ENCODE measurements at regions not wholly inside any gene's neighbourhood (a gene's known extent, or its start where the extent isn't known, plus 50 kb on each side); places are given as distances from the start of the nearest gene placed in this dataset.

DNA sequence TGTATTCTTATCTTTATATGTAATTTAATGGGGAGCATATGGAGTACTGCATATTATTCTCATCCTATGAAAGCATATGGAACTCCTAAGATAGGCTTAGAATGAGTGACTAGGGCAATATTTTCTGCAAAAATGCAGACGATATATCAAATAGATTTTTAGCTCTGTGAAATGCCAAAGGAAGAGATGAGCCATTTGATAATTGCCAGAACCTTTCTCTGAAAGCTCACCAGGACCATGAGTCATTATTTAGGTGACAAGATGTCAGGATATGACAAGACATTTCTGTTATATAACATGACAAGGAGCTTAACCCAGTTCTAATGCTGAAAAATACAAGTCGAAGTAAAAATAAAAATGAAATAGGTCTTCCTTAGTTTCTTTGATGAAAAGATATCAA lies 145.0 kb downstream of the SLITRK6 start:
- Mint-ChIP-seq H3K36me3 (ENCODE audit: low read depth) (no peaks in the 10 kb centered on the region), H3K27ac (no peak overlapping the region), H3K27me3 (ENCODE audit: low read depth) (no peaks in the 10 kb centered on the region), H3K4me1 (ENCODE audit: low read depth) (no peaks in the 10 kb centered on the region), H3K4me3 (no peak overlapping the region), H3K9me3 (no peaks in the 10 kb centered on the region)
- DNase-seq (ENCODE audit: low spot score), result no peak

- Mint-ChIP-seq H3K36me3 (ENCODE audit: low read depth) (no peaks in the 10 kb centered on the region), H3K4me3 (no peak overlapping the region), H3K4me1 (ENCODE audit: low read depth) (no peaks in the 10 kb centered on the region), H3K27ac (no peak overlapping the region), H3K9me3 (no peaks in the 10 kb centered on the region), H3K27me3 (ENCODE audit: low read depth) (no peaks in the 10 kb centered on the region)
- DNase-seq (ENCODE audit: low spot score), result no peak
These were observed 145.5 kb downstream of the SLITRK6 start for GRCh38 chr13:85653681-85654080.

- no peaks in the 10 kb centered on the region for H3K36me3 Mint-ChIP-seq (ENCODE audit: low read depth)
- no peak for DNase-seq (ENCODE audit: low spot score)
- H3K9me3 Mint-ChIP-seq, result no peaks in the 10 kb centered on the region
- no peak overlapping the region for H3K27ac Mint-ChIP-seq
- no peaks in the 10 kb centered on the region for H3K27me3 Mint-ChIP-seq (ENCODE audit: low read depth)
- no peaks in the 10 kb centered on the region for H3K4me1 Mint-ChIP-seq (ENCODE audit: low read depth)
- H3K4me3 Mint-ChIP-seq, result no peak overlapping the region
These were observed 146.7 kb downstream of the SLITRK6 start for GRCh38 chr13:85652491-85652890.

GRCh38 chr13:85651440-85651839 lies 147.8 kb downstream of the SLITRK6 start:
- Mint-ChIP-seq H3K4me3 (no peak overlapping the region), H3K27me3 (ENCODE audit: low read depth) (no peaks in the 10 kb centered on the region), H3K4me1 (ENCODE audit: low read depth) (no peaks in the 10 kb centered on the region), H3K27ac (no peak overlapping the region), H3K9me3 (no peaks in the 10 kb centered on the region), H3K36me3 (ENCODE audit: low read depth) (no peaks in the 10 kb centered on the region)
- DNase-seq (ENCODE audit: low spot score), result no peak

- Mint-ChIP-seq H3K27me3 (ENCODE audit: low read depth) (no peaks in the 10 kb centered on the region), H3K36me3 (ENCODE audit: low read depth) (no peaks in the 10 kb centered on the region), H3K27ac (no peak overlapping the region), H3K9me3 (no peaks in the 10 kb centered on the region), H3K4me1 (ENCODE audit: low read depth) (no peaks in the 10 kb centered on the region), H3K4me3 (no peak overlapping the region)
- no peak for DNase-seq (ENCODE audit: low spot score)
These were observed 148.6 kb downstream of the SLITRK6 start for GRCh38 chr13:85650613-85651012.

GRCh38 chr13:85640727-85641126 lies 158.5 kb downstream of the SLITRK6 start:
- no peaks in the 10 kb centered on the region for H3K4me1 Mint-ChIP-seq (ENCODE audit: low read depth)
- no peak overlapping the region for H3K27ac Mint-ChIP-seq

DNA sequence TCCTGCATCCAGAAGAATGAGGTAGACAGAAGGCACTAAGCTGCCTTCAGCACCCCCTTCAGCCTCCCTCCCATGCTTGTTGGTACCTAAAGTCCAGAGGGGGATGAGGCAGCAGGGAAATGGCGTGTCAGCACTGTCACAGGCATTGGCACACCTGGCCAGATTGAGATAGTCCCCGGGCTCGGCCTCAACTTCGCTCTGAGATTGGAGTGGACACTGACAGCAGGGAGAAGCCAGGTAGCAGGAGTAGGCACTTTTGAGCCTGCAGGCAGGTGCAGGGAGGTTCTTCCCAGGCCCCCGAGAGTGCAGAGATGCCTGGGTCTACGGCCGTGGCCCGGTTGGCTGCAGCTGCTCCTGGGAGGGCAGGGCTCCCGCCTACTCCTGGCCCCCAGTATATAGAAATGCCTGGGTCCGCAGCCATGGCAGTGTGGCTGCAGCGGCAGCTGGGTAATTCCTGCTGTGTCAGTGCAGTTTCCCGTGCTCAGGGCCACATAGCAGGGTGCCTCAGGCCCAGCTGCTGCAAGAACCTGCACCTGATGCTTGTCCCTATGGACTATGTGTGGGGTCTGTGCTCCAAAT lies 160.3 kb downstream of the SLITRK6 start:
- H3K27ac Mint-ChIP-seq, result no peak overlapping the region
- no peak overlapping the region for H3K4me3 Mint-ChIP-seq
- H3K36me3 Mint-ChIP-seq (ENCODE audit: low read depth), result no peaks in the 10 kb centered on the region
- peaks cover 9% of the 10 kb centered on the region for H3K9me3 Mint-ChIP-seq
- no peaks in the 10 kb centered on the region for H3K4me1 Mint-ChIP-seq (ENCODE audit: low read depth)
- no peak for DNase-seq (ENCODE audit: low spot score)
- H3K27me3 Mint-ChIP-seq (ENCODE audit: low read depth), result no peaks in the 10 kb centered on the region

More at GRCh38 chr13:85640727-85641126, 158.5 kb downstream of the SLITRK6 start:
- Mint-ChIP-seq H3K9me3 (peaks cover 9% of the 10 kb centered on the region), H3K27me3 (ENCODE audit: low read depth) (no peaks in the 10 kb centered on the region), H3K36me3 (ENCODE audit: low read depth) (no peaks in the 10 kb centered on the region), H3K4me3 (no peak overlapping the region)
- DNase-seq (ENCODE audit: low spot score), result no peak

DNA sequence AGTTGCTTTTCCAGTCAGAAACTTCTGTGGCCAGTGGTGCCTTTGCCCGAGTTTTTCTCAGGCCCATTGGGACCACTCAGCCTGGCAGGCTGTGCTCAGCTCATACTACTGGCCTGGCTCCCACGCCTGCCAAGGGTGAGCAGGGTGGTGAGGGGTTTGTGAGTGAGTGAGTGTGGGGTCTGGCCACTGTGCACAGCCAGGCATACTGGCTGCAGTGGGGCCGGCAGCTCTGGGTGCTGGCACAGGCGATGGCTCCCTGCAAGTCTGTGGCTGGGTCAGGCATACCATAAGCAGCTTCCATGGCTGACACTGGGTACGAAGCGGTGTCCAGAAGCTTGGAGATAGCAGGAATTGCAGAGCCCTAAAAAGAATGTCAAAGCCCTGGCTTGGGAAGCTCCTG lies 161.0 kb downstream of the SLITRK6 start:
- Mint-ChIP-seq H3K4me3 (no peak overlapping the region), H3K27me3 (ENCODE audit: low read depth) (no peaks in the 10 kb centered on the region), H3K4me1 (ENCODE audit: low read depth) (no peaks in the 10 kb centered on the region), H3K9me3 (peaks cover 9% of the 10 kb centered on the region), H3K36me3 (ENCODE audit: low read depth) (no peaks in the 10 kb centered on the region), H3K27ac (no peak overlapping the region)
- no peak for DNase-seq (ENCODE audit: low spot score)

- H3K27me3 Mint-ChIP-seq (ENCODE audit: low read depth), result no peaks in the 10 kb centered on the region
- no peaks in the 10 kb centered on the region for H3K9me3 Mint-ChIP-seq
- H3K36me3 Mint-ChIP-seq (ENCODE audit: low read depth), result no peaks in the 10 kb centered on the region
- no peaks in the 10 kb centered on the region for H3K4me1 Mint-ChIP-seq (ENCODE audit: low read depth)
- H3K27ac Mint-ChIP-seq, result no peak overlapping the region
- no peak for DNase-seq (ENCODE audit: low spot score)
- no peak overlapping the region for H3K4me3 Mint-ChIP-seq
These were observed 166.6 kb downstream of the SLITRK6 start for GRCh38 chr13:85632526-85633195.

GRCh38 chr13:85631801-85632200 lies 167.4 kb downstream of the SLITRK6 start:
- no peak overlapping the region for H3K27ac Mint-ChIP-seq

DNA sequence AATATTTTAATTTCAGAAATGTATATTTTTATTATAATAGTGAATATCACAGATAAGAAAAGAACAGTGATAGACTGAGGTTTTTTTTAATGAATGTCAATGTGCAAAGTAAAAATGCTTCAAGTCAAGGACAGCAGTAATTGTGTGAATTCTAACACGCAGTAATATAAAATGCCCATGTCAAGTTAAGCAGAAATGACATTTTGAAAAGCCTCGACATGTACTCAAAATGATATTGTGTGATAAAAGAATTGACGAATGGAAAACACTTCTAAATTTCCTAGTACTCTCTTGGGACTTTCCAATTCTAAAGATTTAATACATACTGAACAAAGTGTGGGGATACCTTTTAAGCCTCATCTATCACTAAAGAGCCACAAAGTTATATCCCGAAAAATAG lies 172.6 kb downstream of the SLITRK6 start:
- no peak for DNase-seq (ENCODE audit: low spot score)
- H3K4me3 Mint-ChIP-seq, result no peak overlapping the region

More at GRCh38 chr13:85631801-85632200, 167.4 kb downstream of the SLITRK6 start:
- Mint-ChIP-seq H3K4me1 (ENCODE audit: low read depth) (no peaks in the 10 kb centered on the region), H3K4me3 (no peak overlapping the region), H3K27me3 (ENCODE audit: low read depth) (no peaks in the 10 kb centered on the region), H3K9me3 (no peaks in the 10 kb centered on the region), H3K36me3 (ENCODE audit: low read depth) (no peaks in the 10 kb centered on the region)
- no peak for DNase-seq (ENCODE audit: low spot score)

DNA sequence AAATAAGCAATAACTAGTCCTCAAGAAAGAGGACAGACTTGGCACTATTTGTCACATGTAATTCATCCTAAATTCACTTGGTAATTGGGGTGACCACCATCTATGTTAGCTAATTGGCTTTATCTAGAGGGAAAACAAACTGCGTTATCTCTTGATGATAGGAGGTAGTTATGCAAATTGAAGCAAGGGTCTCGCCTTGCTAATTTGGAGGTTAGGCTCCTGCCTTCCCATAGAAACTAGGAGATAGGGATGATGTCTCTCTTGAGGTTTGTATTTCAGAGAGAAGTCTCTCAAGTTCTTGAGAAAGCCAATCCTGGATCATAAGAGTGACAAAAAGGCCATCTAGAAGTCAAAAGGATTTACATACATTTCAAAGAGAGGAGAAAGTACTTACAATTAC lies 179.9 kb downstream of the SLITRK6 start:
- no peak for DNase-seq (ENCODE audit: low spot score)
- H3K4me1 Mint-ChIP-seq (ENCODE audit: low read depth), result no peaks in the 10 kb centered on the region
- H3K27ac Mint-ChIP-seq, result no peak overlapping the region
- peaks cover 10% of the 10 kb centered on the region for H3K9me3 Mint-ChIP-seq
- no peak overlapping the region for H3K4me3 Mint-ChIP-seq
- no peaks in the 10 kb centered on the region for H3K27me3 Mint-ChIP-seq (ENCODE audit: low read depth)
- no peaks in the 10 kb centered on the region for H3K36me3 Mint-ChIP-seq (ENCODE audit: low read depth)

More for the DNA sequence above, 172.6 kb downstream of the SLITRK6 start:
- Mint-ChIP-seq H3K27me3 (ENCODE audit: low read depth) (no peaks in the 10 kb centered on the region), H3K27ac (no peak overlapping the region), H3K9me3 (no peaks in the 10 kb centered on the region), H3K4me1 (ENCODE audit: low read depth) (no peaks in the 10 kb centered on the region), H3K36me3 (ENCODE audit: low read depth) (no peaks in the 10 kb centered on the region)

GRCh38 chr13:85618521-85618920 lies 180.7 kb downstream of the SLITRK6 start:
- no peak overlapping the region for H3K4me3 Mint-ChIP-seq
- H3K36me3 Mint-ChIP-seq (ENCODE audit: low read depth), result no peaks in the 10 kb centered on the region
- no peak overlapping the region for H3K27ac Mint-ChIP-seq
- DNase-seq (ENCODE audit: low spot score), result no peak
- peaks cover 10% of the 10 kb centered on the region for H3K9me3 Mint-ChIP-seq
- no peaks in the 10 kb centered on the region for H3K27me3 Mint-ChIP-seq (ENCODE audit: low read depth)
- H3K4me1 Mint-ChIP-seq (ENCODE audit: low read depth), result no peaks in the 10 kb centered on the region

DNA sequence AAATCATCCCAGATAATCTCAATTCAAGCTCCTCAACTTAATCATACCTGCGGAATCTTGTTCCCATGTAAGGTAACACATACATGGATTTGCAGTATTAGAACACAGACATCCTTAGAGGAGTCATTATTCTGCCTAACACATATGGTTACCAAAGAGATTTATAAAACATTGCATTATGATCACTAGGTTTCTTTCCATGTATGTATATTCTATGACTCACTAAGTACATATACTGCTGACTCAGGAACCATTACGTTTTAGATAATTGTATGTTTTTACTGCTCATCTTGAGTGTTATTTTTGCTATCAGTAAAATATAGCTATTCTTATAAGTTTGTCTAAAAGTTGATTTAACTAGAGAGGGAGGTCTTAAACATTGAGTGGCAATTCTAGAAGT lies 182.9 kb downstream of the SLITRK6 start:
- no peaks in the 10 kb centered on the region for H3K36me3 Mint-ChIP-seq (ENCODE audit: low read depth)
- H3K9me3 Mint-ChIP-seq, result peaks cover 10% of the 10 kb centered on the region
- H3K27ac Mint-ChIP-seq, result no peak overlapping the region
- no peaks in the 10 kb centered on the region for H3K27me3 Mint-ChIP-seq (ENCODE audit: low read depth)
- no peak for DNase-seq (ENCODE audit: low spot score)
- no peaks in the 10 kb centered on the region for H3K4me1 Mint-ChIP-seq (ENCODE audit: low read depth)
- no peak overlapping the region for H3K4me3 Mint-ChIP-seq

DNA sequence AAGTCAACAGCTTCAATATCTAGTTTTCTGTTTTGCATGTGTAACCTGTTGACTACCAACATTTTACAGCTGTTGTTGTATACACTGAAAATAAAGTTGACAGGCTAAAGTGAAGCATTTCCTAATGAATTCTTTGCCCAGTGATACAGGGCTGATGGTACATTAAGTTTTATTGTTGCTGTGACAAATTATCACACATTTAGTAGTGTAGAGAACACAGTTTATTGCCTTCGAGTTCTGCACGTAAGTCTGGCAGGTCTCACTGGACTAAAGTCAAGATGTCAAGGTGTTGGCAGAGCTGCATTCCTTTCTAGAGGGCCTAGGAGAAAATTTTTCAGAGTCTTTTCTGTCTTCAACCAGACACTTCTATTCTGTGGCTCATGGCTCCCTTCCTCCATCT lies 184.2 kb downstream of the SLITRK6 start:
- Mint-ChIP-seq H3K27ac (no peak overlapping the region), H3K27me3 (ENCODE audit: low read depth) (no peaks in the 10 kb centered on the region), H3K9me3 (peaks cover 10% of the 10 kb centered on the region), H3K4me1 (ENCODE audit: low read depth) (no peaks in the 10 kb centered on the region), H3K4me3 (no peak overlapping the region), H3K36me3 (ENCODE audit: low read depth) (no peaks in the 10 kb centered on the region)
- no peak for DNase-seq (ENCODE audit: low spot score)
